ENCODE measurements at regions not wholly inside any gene's neighbourhood (a gene's known extent, or its start where the extent isn't known, plus 50 kb on each side); places are given as distances from the start of the nearest gene placed in this dataset.

GRCh38 chr1:60923389-60924087, 158.8 kb upstream of the NFIA start:
- H3K4me3 ChIP-seq (ENCODE audit: low read depth, low read length), result no peak overlapping the region
- no peak for TF ChIP-seq CTCF (IDR thresholded peaks at IDR 0.05; ENCODE audit: low read depth, low read length)

- H3K4me3 ChIP-seq (ENCODE audit: low read depth, low read length), result no peak overlapping the region
- no peak for TF ChIP-seq CTCF (IDR thresholded peaks at IDR 0.05; ENCODE audit: low read depth, low read length)
Measured at GRCh38 chr1:60922304-60922703, 160.1 kb upstream of the NFIA start.

GRCh38 chr1:60921175-60921574, 161.2 kb upstream of the NFIA start:
- no peak overlapping the region for H3K4me3 ChIP-seq (ENCODE audit: low read depth, low read length)
- TF ChIP-seq CTCF (IDR thresholded peaks at IDR 0.05; ENCODE audit: low read depth, low read length), result no peak

GRCh38 chr1:60920561-60920960, 161.8 kb upstream of the NFIA start:
- TF ChIP-seq CTCF (IDR thresholded peaks at IDR 0.05; ENCODE audit: low read depth, low read length), result no peak

GRCh38 chr1:60918867-60919266, 163.5 kb upstream of the NFIA start:
- TF ChIP-seq CTCF (IDR thresholded peaks at IDR 0.05; ENCODE audit: low read depth, low read length), result no peak
- H3K4me3 ChIP-seq (ENCODE audit: low read depth, low read length), result no peak overlapping the region

More at GRCh38 chr1:60920561-60920960, 161.8 kb upstream of the NFIA start:
- no peak overlapping the region for H3K4me3 ChIP-seq (ENCODE audit: low read depth, low read length)

GRCh38 chr1:60916906-60917305, 165.5 kb upstream of the NFIA start:
- no peak overlapping the region for H3K4me3 ChIP-seq (ENCODE audit: low read depth, low read length)
- no peak for TF ChIP-seq CTCF (IDR thresholded peaks at IDR 0.05; ENCODE audit: low read depth, low read length)

- no peak overlapping the region for H3K4me3 ChIP-seq (ENCODE audit: low read depth, low read length)
- TF ChIP-seq CTCF (IDR thresholded peaks at IDR 0.05; ENCODE audit: low read depth, low read length), result no peak
Measured at GRCh38 chr1:60916199-60916598, 166.2 kb upstream of the NFIA start.
